GF-D8 (cell line): ENCODE measurements at regions not wholly inside any gene's neighbourhood (a gene's known extent, or its start where the extent isn't known, plus 50 kb on each side); places are given as distances from the start of the nearest gene placed in this dataset.

Experiments used
- DNase-seq: peaks from one replicate; lab custom pipeline; 2025; lab: John Stamatoyannopoulos, UW

- DNase-seq = no peak
Observed at GRCh38 chr3:177300842-177301241, 103.6 kb upstream of the TBL1XR1 start.

- no peak for DNase-seq
Observed at GRCh38 chr3:177306252-177306651, 109.0 kb upstream of the TBL1XR1 start.

DNA sequence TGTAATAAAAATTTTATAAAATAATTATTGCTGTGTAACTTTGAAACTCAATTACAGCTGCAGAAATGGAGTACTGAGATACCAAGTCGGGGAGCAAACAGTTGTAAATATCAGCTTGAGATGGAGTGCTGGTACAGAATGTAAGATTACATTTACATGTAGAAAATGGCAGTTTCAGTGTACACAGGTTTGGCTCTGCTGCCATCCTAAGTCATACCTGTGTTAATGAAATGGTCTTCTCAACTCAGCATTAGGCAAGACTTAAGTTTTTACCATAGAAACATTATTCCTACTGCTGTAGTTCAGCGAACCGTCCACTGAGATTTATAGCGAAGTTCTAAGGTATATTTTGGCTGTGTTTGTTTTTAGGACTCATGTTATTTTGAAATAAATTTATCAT, 110.1 kb upstream of the TBL1XR1 start:
- no peak for DNase-seq

DNA sequence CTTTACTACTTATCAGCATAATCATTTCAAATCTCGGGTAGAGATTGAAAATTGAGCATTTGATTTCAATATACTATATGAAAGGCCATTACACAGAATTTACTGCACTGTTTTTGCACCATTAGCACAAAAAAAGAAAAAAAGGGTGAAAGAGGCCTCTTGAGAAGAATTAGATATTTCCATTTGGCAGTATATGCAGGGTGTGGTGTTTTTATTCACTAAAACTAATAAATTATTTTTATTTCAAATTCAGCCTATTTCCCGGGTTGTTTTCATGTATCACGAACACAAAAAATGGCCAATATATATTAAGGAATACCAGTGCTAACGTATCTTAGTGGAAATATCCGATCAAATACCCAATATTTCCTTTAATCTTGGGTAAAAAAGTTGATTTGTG, 110.5 kb upstream of the TBL1XR1 start:
- DNase-seq = no peak

GRCh38 chr3:177308286-177308685, 111.0 kb upstream of the TBL1XR1 start:
- DNase-seq = no peak

- DNase-seq = no peak
Observed at GRCh38 chr3:177308911-177309310, 111.6 kb upstream of the TBL1XR1 start.

DNA sequence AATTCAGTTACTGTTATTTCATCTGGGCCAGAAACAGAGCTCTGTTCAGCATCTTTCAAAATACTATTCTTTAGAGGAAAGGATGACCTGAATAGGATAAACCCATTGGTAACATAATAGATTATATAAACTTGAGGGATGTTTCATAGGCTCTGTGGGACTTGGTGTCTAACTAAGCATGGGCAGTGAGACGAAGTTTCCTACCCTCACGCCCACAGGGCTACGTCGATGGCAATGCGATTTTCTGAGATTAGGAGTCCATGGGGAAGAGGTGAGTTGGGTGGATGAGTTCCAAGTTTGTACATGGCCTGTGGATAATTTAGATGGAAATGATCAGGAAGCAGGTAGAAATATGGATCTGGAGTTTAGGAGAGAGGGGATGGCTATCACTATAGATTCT, 115.2 kb upstream of the TBL1XR1 start:
- DNase-seq = no peak

- DNase-seq = no peak
Observed at GRCh38 chr3:177314897-177315296, 117.6 kb upstream of the TBL1XR1 start.

DNA sequence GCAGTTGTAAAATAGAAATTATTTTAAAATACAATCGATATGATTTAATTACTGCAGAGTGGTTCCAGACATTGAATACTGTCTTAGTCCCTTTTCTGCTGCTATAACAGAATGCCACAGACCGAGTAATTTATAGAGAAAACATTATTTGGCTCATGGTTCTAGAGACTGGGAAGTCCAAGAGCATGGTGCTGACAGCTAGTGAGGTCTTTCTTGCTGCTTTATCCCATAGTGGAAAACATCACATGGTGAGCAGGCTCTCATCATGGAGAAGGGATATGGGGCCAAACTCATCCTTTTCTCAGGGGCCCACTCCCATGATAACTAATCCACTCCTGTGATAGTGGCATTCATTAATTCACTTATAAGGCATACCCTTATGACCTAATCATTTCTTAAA, 120.0 kb upstream of the TBL1XR1 start:
- DNase-seq = no peak

- no peak for DNase-seq
Observed at GRCh38 chr3:177318559-177318958, 121.3 kb upstream of the TBL1XR1 start.

GRCh38 chr3:177320765-177321247, 123.5 kb upstream of the TBL1XR1 start:
- DNase-seq = no peak

DNA sequence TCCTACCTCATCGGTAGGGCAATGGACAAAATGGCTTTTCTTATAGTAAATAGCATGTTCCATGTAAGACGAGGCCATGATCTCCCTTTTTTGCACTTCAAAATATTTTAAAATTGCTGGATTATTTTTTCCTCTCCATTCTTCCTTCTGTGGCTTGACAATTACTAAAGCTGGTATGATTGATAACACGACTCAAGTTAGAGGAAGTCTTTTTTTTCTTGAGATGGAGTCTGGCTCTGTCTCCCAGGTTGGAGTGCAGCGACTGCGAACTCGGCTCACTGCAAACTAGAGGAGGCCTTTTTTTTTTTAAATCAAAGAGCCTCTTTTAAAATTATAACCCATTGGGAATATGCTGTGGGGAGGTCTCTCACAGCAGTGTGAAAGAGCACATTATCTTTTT, 124.5 kb upstream of the TBL1XR1 start:
- DNase-seq = no peak

- DNase-seq = no peak
Observed at GRCh38 chr3:177322881-177323280, 125.6 kb upstream of the TBL1XR1 start.

- DNase-seq = no peak
Observed at GRCh38 chr3:177329854-177330253, 132.6 kb upstream of the TBL1XR1 start.

DNA sequence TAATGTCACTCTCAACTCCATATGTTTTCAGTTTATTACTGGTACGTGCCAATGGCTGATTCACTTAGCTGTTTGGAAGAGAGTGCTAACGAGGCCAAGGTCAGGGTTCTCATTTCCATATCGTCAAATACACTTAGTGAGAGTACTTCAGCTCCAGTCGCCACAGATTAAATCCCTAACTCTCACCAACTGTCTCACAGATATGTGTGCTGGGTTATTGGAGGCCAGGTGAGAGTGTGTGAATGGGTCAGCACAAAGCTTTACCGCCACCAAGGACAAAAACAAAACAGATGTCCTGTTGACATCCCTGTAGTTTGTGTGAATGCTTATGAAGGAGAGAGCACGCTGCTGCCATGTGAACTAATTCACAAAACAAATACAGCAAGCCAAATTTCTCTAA, 133.5 kb upstream of the TBL1XR1 start:
- DNase-seq = no peak

DNA sequence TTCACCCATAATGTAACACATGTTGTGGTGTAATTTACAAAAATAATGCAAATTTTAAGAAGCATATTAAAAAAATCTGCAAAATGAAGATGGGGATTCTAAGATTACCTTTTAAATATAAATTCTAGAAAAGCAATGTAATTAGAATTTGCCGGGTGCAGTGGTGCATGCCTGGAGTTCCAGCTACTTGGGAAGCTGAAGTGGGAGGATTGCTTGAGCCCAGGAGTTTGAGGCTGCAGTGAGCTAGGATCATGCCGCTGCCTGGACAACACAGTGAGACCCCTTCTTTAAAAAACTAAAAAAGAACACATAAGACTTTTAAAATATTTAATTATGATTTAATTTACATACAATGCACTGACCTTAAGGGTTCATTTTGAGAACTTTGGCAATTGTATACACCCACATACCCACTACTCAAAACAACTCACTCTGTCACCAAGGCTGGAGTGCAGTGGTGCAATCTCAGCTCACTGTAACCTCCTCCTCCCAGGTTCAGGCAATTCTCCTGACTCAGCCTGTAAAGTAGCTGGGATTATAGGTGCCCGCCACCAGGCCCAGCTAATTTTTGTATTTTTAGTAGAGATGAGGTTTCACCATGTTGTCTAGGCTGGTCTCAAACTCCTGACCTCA, 134.0 kb upstream of the TBL1XR1 start:
- DNase-seq = no peak

DNA sequence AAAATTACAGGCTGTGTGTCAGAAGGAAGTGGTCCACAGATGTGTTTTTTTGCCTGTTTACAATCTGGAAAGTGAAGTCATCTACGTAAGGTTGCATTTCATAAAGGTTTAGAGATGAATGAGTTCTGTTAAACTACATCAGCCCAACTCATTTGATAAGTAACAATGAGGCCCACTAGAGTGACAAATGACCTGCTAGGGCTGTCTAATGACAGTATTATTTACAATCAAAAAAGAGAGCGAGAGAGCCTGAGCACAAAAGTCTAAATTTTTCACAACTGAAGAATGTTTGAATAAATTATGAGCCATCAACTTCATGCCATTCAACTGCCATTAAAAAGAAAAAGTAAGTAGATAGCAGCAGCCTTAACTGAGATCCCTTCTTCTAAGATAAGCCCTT, 135.7 kb upstream of the TBL1XR1 start:
- DNase-seq = no peak

- peak; percentile 53 for DNase-seq
Observed at GRCh38 chr3:177333533-177334520, 136.5 kb upstream of the TBL1XR1 start.

- no peak for DNase-seq
Observed at GRCh38 chr3:177334803-177335202, 137.5 kb upstream of the TBL1XR1 start.

DNA sequence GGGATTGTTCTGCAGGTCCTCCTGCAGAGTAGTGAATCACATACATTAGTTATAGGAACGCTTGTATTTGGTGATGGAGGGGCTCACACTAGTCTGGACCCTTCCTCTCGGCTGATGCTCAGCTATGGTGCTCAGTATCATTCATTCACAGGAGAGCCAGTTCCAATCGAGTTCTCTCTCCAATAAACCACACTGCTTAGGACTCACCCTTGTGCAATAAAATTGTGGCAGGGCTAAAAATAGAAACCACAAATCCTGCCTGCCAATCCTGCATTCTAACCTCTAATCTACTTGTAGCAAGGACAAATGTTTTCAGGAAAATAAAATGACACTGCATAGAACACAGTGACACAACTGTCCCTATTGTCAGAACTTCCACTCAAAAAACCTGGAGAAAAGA, 138.4 kb upstream of the TBL1XR1 start:
- no peak for DNase-seq

- DNase-seq = no peak
Observed at GRCh38 chr3:177336873-177337450, 139.7 kb upstream of the TBL1XR1 start.

- DNase-seq = no peak
Observed at GRCh38 chr3:177337541-177338331, 140.5 kb upstream of the TBL1XR1 start.
